Activated CD4-positive, alpha-beta T cell treated with anti-CD3 and anti-CD28 coated beads, Interleukin-2, amount 10 ng/mL, durations not matched to agents 7 days and 5 days (primary cell): ENCODE measurements at regions not wholly inside any gene's neighbourhood (a gene's known extent, or its start where the extent isn't known, plus 50 kb on each side); places are given as distances from the start of the nearest gene placed in this dataset.
"Not testable (repeated sequence)": the region's sequence is repeated elsewhere in the genome, so short reads cannot be mapped to it uniquely, and the experiment has no call there.

ENCODE experiments used
- CTCF ChIA-PET: fragments of 350-600 bp; sonication (Branson Sonifier 250); formaldehyde crosslinking; loops from one replicate; lab custom pipeline; 2021; ENCODE audit warnings: antibody characterized with exemption; lab: Charles Lee
- POLR2A ChIA-PET: fragments of 350-600 bp; sonication (Branson Sonifier 250); formaldehyde crosslinking; loops from one replicate; lab custom pipeline; 2021; ENCODE audit warnings: antibody characterized with exemption; lab: Charles Lee
- DNase-seq: peaks from one replicate; pipeline ENCODE4 v3.0.0-alpha.2; 2020
- H3K27ac Mint-ChIP-seq: one replicate; pipeline ENCODE4 v1.8.0; 2021; ENCODE audit warnings: mild to moderate bottlenecking, moderate library complexity, mixed read lengths
- H3K27me3 Mint-ChIP-seq: one replicate; pipeline ENCODE4 v1.8.0; 2021; ENCODE audit warnings: mixed read lengths
- H3K36me3 Mint-ChIP-seq: one replicate; pipeline ENCODE4 v1.8.0; 2021; ENCODE audit warnings: low read depth, mixed read lengths
- H3K4me1 Mint-ChIP-seq: one replicate; pipeline ENCODE4 v1.8.0; 2021; ENCODE audit warnings: mixed read lengths
- H3K4me3 Mint-ChIP-seq: one replicate; pipeline ENCODE4 v1.8.0; 2021; ENCODE audit warnings: mild to moderate bottlenecking, moderate library complexity, mixed read lengths
- H3K9me3 Mint-ChIP-seq: one replicate; pipeline ENCODE4 v1.8.0; 2021; ENCODE audit warnings: mixed read lengths

DNA sequence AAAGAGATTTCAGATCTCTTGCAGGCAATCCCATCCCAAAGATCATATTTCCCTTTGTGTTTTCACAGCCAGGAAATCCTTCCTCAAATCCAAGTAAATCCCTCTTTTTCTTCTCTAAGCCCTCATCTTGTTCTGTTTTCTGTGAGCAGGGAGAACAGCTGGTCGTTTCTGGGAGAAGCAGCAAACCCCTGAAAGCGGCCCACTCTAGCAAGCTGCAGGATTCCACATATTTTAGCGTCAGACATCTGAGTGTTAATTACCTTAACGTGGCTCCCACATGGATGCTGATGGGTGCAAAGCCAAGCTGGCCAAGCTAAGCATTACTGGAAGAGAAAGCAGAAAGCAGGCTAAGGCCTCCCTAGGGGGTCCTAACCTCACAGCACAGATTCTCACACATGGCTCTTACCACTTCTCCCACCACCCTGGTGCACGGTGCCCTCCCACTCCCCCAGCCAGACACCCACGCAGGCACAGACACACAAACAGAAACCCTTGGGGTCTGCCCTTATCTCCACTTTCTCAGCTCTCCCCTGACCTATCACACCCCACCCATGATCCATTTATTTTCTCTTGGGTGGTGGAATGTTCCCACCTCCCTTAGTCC lies 551.0 kb upstream of the AUTS2 start:
- DNase-seq: no peak
- ChIA-PET CTCF (interaction anchor here (0.6 kb wide), 1 partner anchor 495 kb away, joined by 3 read pairs; no protein-coding TSS in a partner anchor), POLR2A (interaction anchor here (0.6 kb wide), 1 partner anchor 928 kb away, joined by 3 read pairs; no protein-coding TSS in a partner anchor)
- peaks cover 24% of the 10 kb centered on the region for H3K9me3 Mint-ChIP-seq
- H3K36me3 Mint-ChIP-seq: no peaks in the 10 kb centered on the region
- no peaks in the 10 kb centered on the region for H3K4me1 Mint-ChIP-seq
- H3K27ac Mint-ChIP-seq: no peak overlapping the region
- H3K27me3 Mint-ChIP-seq: no peaks in the 10 kb centered on the region
- no peak overlapping the region for H3K4me3 Mint-ChIP-seq

- Mint-ChIP-seq H3K36me3 (no peaks in the 10 kb centered on the region), H3K27ac (no peak overlapping the region), H3K4me3 (no peak overlapping the region), H3K4me1 (no peaks in the 10 kb centered on the region), H3K9me3 (peaks cover 15% of the 10 kb centered on the region), H3K27me3 (no peaks in the 10 kb centered on the region)
- ChIA-PET POLR2A (no interaction called here), CTCF (no interaction called here)
- DNase-seq: no peak
These were observed 548.9 kb upstream of the AUTS2 start for GRCh38 chr7:69049326-69049725.

GRCh38 chr7:69052447-69052846 lies 545.8 kb upstream of the AUTS2 start:
- no peak overlapping the region for H3K27ac Mint-ChIP-seq
- H3K4me1 Mint-ChIP-seq: no peaks in the 10 kb centered on the region
- H3K36me3 Mint-ChIP-seq: no peaks in the 10 kb centered on the region
- ChIA-PET CTCF (no interaction called here), POLR2A (no interaction called here)
- no peak for DNase-seq
- H3K9me3 Mint-ChIP-seq: peaks cover 16% of the 10 kb centered on the region
- no peak overlapping the region for H3K4me3 Mint-ChIP-seq
- no peaks in the 10 kb centered on the region for H3K27me3 Mint-ChIP-seq

- H3K27me3 Mint-ChIP-seq: no peaks in the 10 kb centered on the region
- H3K4me1 Mint-ChIP-seq: no peaks in the 10 kb centered on the region
- peaks cover 8% of the 10 kb centered on the region for H3K9me3 Mint-ChIP-seq
- no peaks in the 10 kb centered on the region for H3K36me3 Mint-ChIP-seq
- H3K27ac Mint-ChIP-seq: no peak overlapping the region
- ChIA-PET CTCF (no interaction called here), POLR2A (no interaction called here)
- H3K4me3 Mint-ChIP-seq: no peak overlapping the region
- no peak for DNase-seq
These were observed 537.8 kb upstream of the AUTS2 start for GRCh38 chr7:69060516-69060915.

- H3K27me3 Mint-ChIP-seq: no peaks in the 10 kb centered on the region
- H3K36me3 Mint-ChIP-seq: no peaks in the 10 kb centered on the region
- H3K9me3 Mint-ChIP-seq: peaks cover 8% of the 10 kb centered on the region
- no peaks in the 10 kb centered on the region for H3K4me1 Mint-ChIP-seq
- CTCF ChIA-PET: no interaction called here
- H3K27ac Mint-ChIP-seq: no peak overlapping the region
- POLR2A ChIA-PET: no interaction called here
- no peak overlapping the region for H3K4me3 Mint-ChIP-seq
- no peak for DNase-seq
These were observed 536.1 kb upstream of the AUTS2 start for GRCh38 chr7:69062020-69062765.

GRCh38 chr7:69067397-69067796 lies 530.9 kb upstream of the AUTS2 start:
- H3K27me3 Mint-ChIP-seq: no peaks in the 10 kb centered on the region
- CTCF ChIA-PET: no interaction called here
- no peak overlapping the region for H3K27ac Mint-ChIP-seq
- H3K4me1 Mint-ChIP-seq: no peaks in the 10 kb centered on the region
- H3K4me3 Mint-ChIP-seq: no peak overlapping the region
- POLR2A ChIA-PET: no interaction called here
- no peaks in the 10 kb centered on the region for H3K36me3 Mint-ChIP-seq
- no peak for DNase-seq
- peaks cover 13% of the 10 kb centered on the region for H3K9me3 Mint-ChIP-seq

DNA sequence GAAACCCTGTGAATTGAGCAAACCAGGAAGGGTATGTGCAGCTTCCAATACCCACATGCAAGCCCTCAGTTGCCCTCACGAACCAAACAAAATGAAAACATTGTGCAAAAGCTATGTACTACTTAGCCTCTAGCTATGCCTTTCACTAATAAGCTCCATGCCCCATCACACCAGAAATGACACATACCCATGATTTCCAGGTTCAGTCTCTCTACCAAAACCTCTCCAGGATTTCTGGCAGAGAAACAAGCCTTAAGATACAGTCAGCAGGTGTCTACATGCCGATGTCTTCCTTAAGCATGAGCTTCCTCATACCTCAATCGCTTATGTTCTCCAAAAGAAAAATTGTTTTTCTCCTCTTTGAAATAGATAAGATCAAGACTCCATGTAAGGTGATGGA lies 527.8 kb upstream of the AUTS2 start:
- CTCF ChIA-PET: interaction anchor here (0.6 kb wide), 1 partner anchor 32 kb away, joined by 3 read pairs; no protein-coding TSS in a partner anchor
- Mint-ChIP-seq H3K9me3 (peaks cover 25% of the 10 kb centered on the region), H3K36me3 (no peaks in the 10 kb centered on the region), H3K27ac (no peak overlapping the region), H3K4me1 (no peaks in the 10 kb centered on the region), H3K27me3 (no peaks in the 10 kb centered on the region), H3K4me3 (no peak overlapping the region)
- POLR2A ChIA-PET: no interaction called here
- DNase-seq: no peak

DNA sequence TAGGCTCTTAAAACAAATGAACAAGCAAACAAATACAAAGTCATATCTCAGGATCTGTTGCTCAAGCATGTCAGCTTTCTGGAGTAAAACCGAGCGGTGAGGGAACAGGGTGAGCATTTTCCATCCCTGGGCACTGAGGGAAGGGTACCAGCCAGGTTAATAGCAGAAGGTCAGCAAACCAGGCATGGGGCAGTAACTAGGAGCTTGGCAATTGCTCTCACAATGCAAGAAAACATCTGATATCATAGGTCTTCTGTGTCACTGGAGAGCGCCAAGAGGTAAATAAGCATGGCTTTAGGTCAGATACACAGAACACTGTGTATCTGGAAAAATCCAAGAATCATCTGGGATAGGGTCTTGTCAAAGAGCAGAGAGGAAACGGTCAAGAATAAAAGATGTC lies 521.7 kb upstream of the AUTS2 start:
- Mint-ChIP-seq H3K36me3 (no peaks in the 10 kb centered on the region), H3K27me3 (no peaks in the 10 kb centered on the region), H3K27ac (no peak overlapping the region), H3K4me3 (no peak overlapping the region), H3K9me3 (peaks cover 18% of the 10 kb centered on the region), H3K4me1 (no peaks in the 10 kb centered on the region)
- ChIA-PET POLR2A (no interaction called here), CTCF (no interaction called here)
- DNase-seq: no peak

- ChIA-PET CTCF (no interaction called here), POLR2A (no interaction called here)
- Mint-ChIP-seq H3K4me1 (no peaks in the 10 kb centered on the region), H3K27ac (no peak overlapping the region), H3K9me3 (peaks cover 11% of the 10 kb centered on the region), H3K4me3 (no peak overlapping the region), H3K36me3 (no peaks in the 10 kb centered on the region), H3K27me3 (no peaks in the 10 kb centered on the region)
- no peak for DNase-seq
These were observed 519.1 kb upstream of the AUTS2 start for GRCh38 chr7:69078997-69079769.

- DNase-seq, POLR2A ChIA-PET, H3K4me1 Mint-ChIP-seq, CTCF ChIA-PET, H3K36me3 Mint-ChIP-seq, H3K27me3 Mint-ChIP-seq, H3K9me3 Mint-ChIP-seq, H3K27ac Mint-ChIP-seq, H3K4me3 Mint-ChIP-seq: not testable (repeated sequence)
These were observed 511.0 kb upstream of the AUTS2 start for GRCh38 chr7:69087281-69087680.

DNA sequence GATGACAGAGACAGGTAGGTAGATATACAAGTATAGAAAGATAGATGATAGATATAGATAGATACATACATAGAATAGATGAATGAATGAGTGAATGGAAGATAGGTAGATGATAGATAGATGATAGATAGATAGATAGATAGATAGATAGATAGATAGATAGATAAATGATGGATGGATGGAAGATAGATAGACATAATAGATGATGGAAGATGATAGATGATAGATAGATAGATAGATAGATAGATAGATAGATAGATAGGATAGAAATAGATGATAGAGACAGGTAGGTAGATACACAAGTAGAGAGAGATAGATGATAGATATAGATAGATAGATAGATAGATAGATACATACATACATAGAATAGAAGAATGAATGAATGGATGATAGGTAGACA lies 510.1 kb upstream of the AUTS2 start:
- CTCF ChIA-PET: no interaction called here
- no peaks in the 10 kb centered on the region for H3K27me3 Mint-ChIP-seq

GRCh38 chr7:69090936-69091335 lies 507.3 kb upstream of the AUTS2 start:
- no peak overlapping the region for H3K27ac Mint-ChIP-seq
- no peaks in the 10 kb centered on the region for H3K27me3 Mint-ChIP-seq
- peaks cover 13% of the 10 kb centered on the region for H3K9me3 Mint-ChIP-seq
- ChIA-PET POLR2A (no interaction called here), CTCF (no interaction called here)
- H3K4me3 Mint-ChIP-seq: no peak overlapping the region
- DNase-seq: no peak
- H3K36me3 Mint-ChIP-seq: no peaks in the 10 kb centered on the region
- H3K4me1 Mint-ChIP-seq: no peaks in the 10 kb centered on the region

More for the DNA sequence above, 510.1 kb upstream of the AUTS2 start:
- H3K9me3 Mint-ChIP-seq: peaks cover 2% of the 10 kb centered on the region
- no peak overlapping the region for H3K4me3 Mint-ChIP-seq
- H3K36me3 Mint-ChIP-seq: no peaks in the 10 kb centered on the region
- H3K4me1 Mint-ChIP-seq: no peaks in the 10 kb centered on the region
- no peak for DNase-seq
- POLR2A ChIA-PET: no interaction called here
- no peak overlapping the region for H3K27ac Mint-ChIP-seq

GRCh38 chr7:69091521-69091920 lies 506.8 kb upstream of the AUTS2 start:
- no peak overlapping the region for H3K4me3 Mint-ChIP-seq
- CTCF ChIA-PET: no interaction called here
- H3K27me3 Mint-ChIP-seq: no peaks in the 10 kb centered on the region
- no peak for DNase-seq
- H3K9me3 Mint-ChIP-seq: peaks cover 13% of the 10 kb centered on the region
- no peaks in the 10 kb centered on the region for H3K36me3 Mint-ChIP-seq
- POLR2A ChIA-PET: no interaction called here
- H3K4me1 Mint-ChIP-seq: no peaks in the 10 kb centered on the region
- no peak overlapping the region for H3K27ac Mint-ChIP-seq
